HG03139 (cell line): ENCODE measurements at regions not wholly inside any gene's neighbourhood (a gene's known extent, or its start where the extent isn't known, plus 50 kb on each side); places are given as distances from the start of the nearest gene placed in this dataset.
"Not testable (repeated sequence)": the region's sequence is repeated elsewhere in the genome, so short reads cannot be mapped to it uniquely, and the experiment has no call there.

Source experiments
- ATAC-seq: cut with Tn5 transposase; IDR thresholded peaks from one replicate; pipeline ENCODE4 v1.9.1; 2021; ENCODE audit not compliant: unreplicated experiment

GRCh38 chr10:78427497-78428031 lies 393.9 kb downstream of the RPS24 start:
- ATAC-seq = no peak

- ATAC-seq = no peak
Measured at GRCh38 chr10:78428579-78428978, 394.9 kb downstream of the RPS24 start.

GRCh38 chr10:78429984-78430383 lies 396.3 kb downstream of the RPS24 start:
- ATAC-seq = no peak

GRCh38 chr10:78432583-78432982 lies 398.9 kb downstream of the RPS24 start:
- ATAC-seq = no peak

GRCh38 chr10:78433076-78433595 lies 399.5 kb downstream of the RPS24 start:
- ATAC-seq = no peak

GRCh38 chr10:78433766-78434535 lies 400.3 kb downstream of the RPS24 start:
- no peak for ATAC-seq

GRCh38 chr10:78434886-78435285 lies 401.2 kb downstream of the RPS24 start:
- no peak for ATAC-seq

GRCh38 chr10:78435484-78436221 lies 402.0 kb downstream of the RPS24 start:
- no peak for ATAC-seq

- no peak for ATAC-seq
Measured at GRCh38 chr10:78436222-78436573, 402.5 kb downstream of the RPS24 start.

- no peak for ATAC-seq
Measured at GRCh38 chr10:78436706-78437406, 403.2 kb downstream of the RPS24 start.

GRCh38 chr10:78437407-78437768 lies 403.7 kb downstream of the RPS24 start:
- ATAC-seq = no peak

- ATAC-seq = no peak
Measured at GRCh38 chr10:78437998-78438906, 404.6 kb downstream of the RPS24 start.

- no peak for ATAC-seq
Measured at GRCh38 chr10:78438907-78439809, 405.5 kb downstream of the RPS24 start.

- ATAC-seq = no peak
Measured at GRCh38 chr10:78441010-78441409, 407.3 kb downstream of the RPS24 start.

GRCh38 chr10:78441694-78442093 lies 408.0 kb downstream of the RPS24 start:
- no peak for ATAC-seq

- ATAC-seq = no peak
Measured at GRCh38 chr10:78442836-78443550, 409.3 kb downstream of the RPS24 start.

GRCh38 chr10:78443900-78444571 lies 410.4 kb downstream of the RPS24 start:
- ATAC-seq = no peak

- ATAC-seq = not testable (repeated sequence)
Measured at GRCh38 chr10:78444741-78445140, 411.1 kb downstream of the RPS24 start.
